ENCODE measurements at regions not wholly inside any gene's neighbourhood (a gene's known extent, or its start where the extent isn't known, plus 50 kb on each side); places are given as distances from the start of the nearest gene placed in this dataset.
A peak's percentile ranks its signal among the peaks of the same experiment; 100 is the strongest.

DNA sequence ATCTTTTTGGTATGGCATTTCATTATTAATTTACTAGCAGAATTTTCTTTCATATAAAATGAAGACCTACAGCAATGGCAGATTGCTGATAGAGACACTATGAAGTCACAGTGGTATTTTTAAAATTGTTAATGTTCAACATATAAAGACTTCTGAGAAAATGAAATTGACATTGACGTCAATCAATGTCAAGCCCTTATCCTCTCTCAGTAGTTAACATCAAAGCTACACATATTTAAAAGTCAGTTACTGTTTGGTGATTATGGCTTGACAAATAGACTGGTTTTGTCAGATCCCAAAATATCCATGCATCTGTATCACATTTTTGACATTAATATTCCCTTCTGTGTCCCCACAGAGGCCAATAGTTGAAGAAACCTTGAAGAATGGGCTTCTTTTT is 1069.1 kb upstream of the SEL1L start:
- intact Hi-C loops (cut with micrococcal nuclease; ENCODE audit: unreplicated experiment) = no loop called here
- Histone ChIP-seq H3K27me3 (replicated peaks; ENCODE audit: control insufficient read depth, insufficient read depth, low read length) (no peaks in the 10 kb centered on the region), H3K4me3 (ENCODE audit: low read depth, low read length) (no peak overlapping the region), H3K4me1 (no peaks in the 10 kb centered on the region), H3K36me3 (ENCODE audit: control insufficient read depth, insufficient read depth, low read length) (no peaks in the 10 kb centered on the region), H3K9me3 (no peaks in the 10 kb centered on the region)
- no peaks in the 10 kb centered on the region for H3K27me3 Mint-ChIP-seq (ENCODE audit: insufficient read depth, unreplicated experiment)
- H3K4me1 Mint-ChIP-seq (ENCODE audit: low read depth, unreplicated experiment) = no peaks in the 10 kb centered on the region
- H3K4me3 Mint-ChIP-seq (ENCODE audit: unreplicated experiment) = no peak overlapping the region
- POLR2A ChIA-PET = no interaction called here
- no TSS peak for BruUV-seq (replicated peaks)
- no peak for TF ChIP-seq CTCF (IDR thresholded peaks at IDR 0.05; ENCODE audit: insufficient read depth in 1 of 2, low read depth in 1 of 2, low read length in 1 of 2, severe bottlenecking in 1 of 2, unreplicated experiment in 1 of 2)
- no peaks in the 10 kb centered on the region for H3K9me3 Mint-ChIP-seq (ENCODE audit: unreplicated experiment)
- no peak overlapping the region for H3K27ac Mint-ChIP-seq (ENCODE audit: unreplicated experiment)
- no peak for DNase-seq
- H3K36me3 Mint-ChIP-seq (ENCODE audit: insufficient read depth, unreplicated experiment) = no peaks in the 10 kb centered on the region
- CTCF ChIA-PET = no interaction called here

GRCh38 chr14:82604819-82605218 is 1071.2 kb upstream of the SEL1L start:
- no peak for TF ChIP-seq CTCF (IDR thresholded peaks at IDR 0.05; ENCODE audit: insufficient read depth in 1 of 2, low read depth in 1 of 2, low read length in 1 of 2, severe bottlenecking in 1 of 2, unreplicated experiment in 1 of 2)
- H3K4me1 Mint-ChIP-seq (ENCODE audit: low read depth, unreplicated experiment) = no peaks in the 10 kb centered on the region
- H3K9me3 Mint-ChIP-seq (ENCODE audit: unreplicated experiment) = no peaks in the 10 kb centered on the region
- Histone ChIP-seq H3K9me3 (no peaks in the 10 kb centered on the region), H3K27me3 (replicated peaks; ENCODE audit: control insufficient read depth, insufficient read depth, low read length) (no peaks in the 10 kb centered on the region), H3K4me1 (no peaks in the 10 kb centered on the region), H3K36me3 (ENCODE audit: control insufficient read depth, insufficient read depth, low read length) (no peaks in the 10 kb centered on the region), H3K4me3 (ENCODE audit: low read depth, low read length) (no peak overlapping the region)
- no peak for DNase-seq
- ChIA-PET CTCF (no interaction called here), POLR2A (no interaction called here)
- BruUV-seq (replicated peaks) = no TSS peak
- no peaks in the 10 kb centered on the region for H3K27me3 Mint-ChIP-seq (ENCODE audit: insufficient read depth, unreplicated experiment)
- no peak overlapping the region for H3K27ac Mint-ChIP-seq (ENCODE audit: unreplicated experiment)
- no peak overlapping the region for H3K4me3 Mint-ChIP-seq (ENCODE audit: unreplicated experiment)
- H3K36me3 Mint-ChIP-seq (ENCODE audit: insufficient read depth, unreplicated experiment) = no peaks in the 10 kb centered on the region
- intact Hi-C loops (cut with micrococcal nuclease; ENCODE audit: unreplicated experiment) = no loop called here

- intact Hi-C loops (cut with micrococcal nuclease; ENCODE audit: unreplicated experiment) = no loop called here
- ChIA-PET CTCF (no interaction called here), POLR2A (no interaction called here)
- H3K4me1 ChIP-seq = no peaks in the 10 kb centered on the region
- H3K4me3 Mint-ChIP-seq (ENCODE audit: unreplicated experiment) = no peak overlapping the region
- no peaks in the 10 kb centered on the region for H3K4me1 Mint-ChIP-seq (ENCODE audit: low read depth, unreplicated experiment)
- H3K27me3 Mint-ChIP-seq (ENCODE audit: insufficient read depth, unreplicated experiment) = peaks cover 2% of the 10 kb centered on the region
- no peaks in the 10 kb centered on the region for H3K36me3 ChIP-seq (ENCODE audit: control insufficient read depth, insufficient read depth, low read length)
- peak; percentile 13 to 26 for DNase-seq
- no peak overlapping the region for H3K4me3 ChIP-seq (ENCODE audit: low read depth, low read length)
- no peaks in the 10 kb centered on the region for H3K9me3 Mint-ChIP-seq (ENCODE audit: unreplicated experiment)
- TF ChIP-seq CTCF (IDR thresholded peaks at IDR 0.05; ENCODE audit: insufficient read depth in 1 of 2, low read depth in 1 of 2, low read length in 1 of 2, severe bottlenecking in 1 of 2, unreplicated experiment in 1 of 2) = peak in 1 of 2 experiments; percentile 10
- H3K27me3 ChIP-seq (replicated peaks; ENCODE audit: control insufficient read depth, insufficient read depth, low read length) = no peaks in the 10 kb centered on the region
- BruUV-seq (replicated peaks) = no TSS peak
- no peak overlapping the region for H3K27ac Mint-ChIP-seq (ENCODE audit: unreplicated experiment)
- H3K9me3 ChIP-seq = no peaks in the 10 kb centered on the region
- H3K36me3 Mint-ChIP-seq (ENCODE audit: insufficient read depth, unreplicated experiment) = no peaks in the 10 kb centered on the region
These were observed 1088.3 kb upstream of the SEL1L start for GRCh38 chr14:82621881-82622450.

Measured in Caco-2 (cell line).